ENCODE measurements at regions not wholly inside any gene's neighbourhood (a gene's known extent, or its start where the extent isn't known, plus 50 kb on each side); places are given as distances from the start of the nearest gene placed in this dataset.
"Not testable (repeated sequence)": the region's sequence is repeated elsewhere in the genome, so short reads cannot be mapped to it uniquely, and the experiment has no call there.

DNA sequence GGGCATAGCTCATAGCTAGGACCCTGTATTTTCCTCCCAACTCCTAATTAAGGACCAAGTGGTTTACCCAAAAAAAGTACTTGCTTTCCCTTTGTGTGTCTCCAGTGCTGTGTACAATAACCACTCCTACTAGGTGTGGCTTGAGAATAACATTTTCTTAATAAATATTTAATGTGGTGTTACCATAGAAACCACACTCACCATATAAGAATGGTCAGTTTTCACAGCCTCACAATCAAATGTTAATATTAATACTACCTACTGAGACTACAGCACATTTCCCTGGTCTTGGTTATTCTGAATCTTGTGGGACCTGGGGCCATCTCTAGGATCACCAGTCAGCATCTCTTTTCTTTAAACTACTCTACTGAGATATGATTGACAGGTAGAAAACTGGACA lies 83.5 kb upstream of the BCAR3 start:
- TF ChIP-seq, protein P1, sequence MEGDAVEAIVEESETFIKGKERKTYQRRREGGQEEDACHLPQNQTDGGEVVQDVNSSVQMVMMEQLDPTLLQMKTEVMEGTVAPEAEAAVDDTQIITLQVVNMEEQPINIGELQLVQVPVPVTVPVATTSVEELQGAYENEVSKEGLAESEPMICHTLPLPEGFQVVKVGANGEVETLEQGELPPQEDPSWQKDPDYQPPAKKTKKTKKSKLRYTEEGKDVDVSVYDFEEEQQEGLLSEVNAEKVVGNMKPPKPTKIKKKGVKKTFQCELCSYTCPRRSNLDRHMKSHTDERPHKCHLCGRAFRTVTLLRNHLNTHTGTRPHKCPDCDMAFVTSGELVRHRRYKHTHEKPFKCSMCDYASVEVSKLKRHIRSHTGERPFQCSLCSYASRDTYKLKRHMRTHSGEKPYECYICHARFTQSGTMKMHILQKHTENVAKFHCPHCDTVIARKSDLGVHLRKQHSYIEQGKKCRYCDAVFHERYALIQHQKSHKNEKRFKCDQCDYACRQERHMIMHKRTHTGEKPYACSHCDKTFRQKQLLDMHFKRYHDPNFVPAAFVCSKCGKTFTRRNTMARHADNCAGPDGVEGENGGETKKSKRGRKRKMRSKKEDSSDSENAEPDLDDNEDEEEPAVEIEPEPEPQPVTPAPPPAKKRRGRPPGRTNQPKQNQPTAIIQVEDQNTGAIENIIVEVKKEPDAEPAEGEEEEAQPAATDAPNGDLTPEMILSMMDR (IDR thresholded peaks at IDR 0.05; ENCODE audit: borderline replicate concordance, insufficient read depth, low read depth, low read length), result no peak
- no peak overlapping the region for H3K4me3 ChIP-seq (ENCODE audit: low read depth, low read length)

DNA sequence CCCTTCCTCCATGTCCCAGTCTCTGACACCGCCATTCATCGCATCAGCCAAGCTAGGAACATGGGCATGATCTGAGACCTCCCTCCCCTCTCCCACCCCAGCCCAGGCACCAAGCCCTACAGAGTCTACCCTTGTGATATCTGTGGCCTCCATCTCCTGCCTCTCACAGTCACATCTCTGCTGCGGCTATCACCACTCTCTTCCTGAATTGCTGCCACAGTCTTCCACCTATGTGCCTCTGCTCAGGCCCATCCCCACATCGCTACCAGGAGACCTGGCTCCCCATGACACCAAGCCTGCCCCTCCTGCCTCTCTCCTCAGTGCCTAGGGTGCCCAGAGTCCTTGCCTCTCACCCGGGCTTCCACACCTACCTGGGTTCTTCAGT lies 82.7 kb upstream of the BCAR3 start:
- TF ChIP-seq, protein P1 (IDR thresholded peaks at IDR 0.05; ENCODE audit: borderline replicate concordance, insufficient read depth, low read depth, low read length), result no peak
- H3K4me3 ChIP-seq (ENCODE audit: low read depth, low read length), result no peak overlapping the region

DNA sequence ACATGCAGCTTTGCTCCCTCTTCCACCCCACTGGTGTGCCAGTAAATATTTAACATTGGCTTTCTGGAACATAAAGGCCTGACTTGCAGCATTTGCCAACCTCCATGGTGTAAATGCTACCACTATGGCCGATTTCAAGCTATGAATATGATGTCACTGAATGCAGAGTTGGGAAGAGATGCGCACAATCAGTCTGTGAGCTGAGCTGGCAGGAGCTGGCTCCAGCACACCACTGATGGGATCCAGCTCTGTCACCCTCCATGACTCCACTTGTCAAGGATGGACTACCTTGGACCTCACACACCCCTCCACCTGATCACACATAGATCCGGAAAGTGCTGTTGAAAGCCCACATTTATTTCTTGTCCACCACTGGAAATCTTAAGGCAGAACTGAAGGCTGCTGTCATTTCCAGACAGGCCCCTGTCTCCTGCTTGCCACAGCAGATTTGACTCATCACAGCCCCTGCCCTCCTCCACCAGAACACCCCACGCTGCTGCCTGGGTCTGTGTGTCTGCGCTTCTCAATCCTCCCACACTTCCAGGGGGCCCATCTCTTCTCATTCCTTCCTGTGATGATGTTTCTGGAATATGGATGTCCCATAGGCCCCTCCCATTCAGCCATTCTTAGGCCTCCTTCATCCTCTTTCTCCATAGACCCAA lies 82.2 kb upstream of the BCAR3 start:
- no peak overlapping the region for H3K4me3 ChIP-seq (ENCODE audit: low read depth, low read length)
- TF ChIP-seq, protein P1 (IDR thresholded peaks at IDR 0.05; ENCODE audit: borderline replicate concordance, insufficient read depth, low read depth, low read length), result no peak

DNA sequence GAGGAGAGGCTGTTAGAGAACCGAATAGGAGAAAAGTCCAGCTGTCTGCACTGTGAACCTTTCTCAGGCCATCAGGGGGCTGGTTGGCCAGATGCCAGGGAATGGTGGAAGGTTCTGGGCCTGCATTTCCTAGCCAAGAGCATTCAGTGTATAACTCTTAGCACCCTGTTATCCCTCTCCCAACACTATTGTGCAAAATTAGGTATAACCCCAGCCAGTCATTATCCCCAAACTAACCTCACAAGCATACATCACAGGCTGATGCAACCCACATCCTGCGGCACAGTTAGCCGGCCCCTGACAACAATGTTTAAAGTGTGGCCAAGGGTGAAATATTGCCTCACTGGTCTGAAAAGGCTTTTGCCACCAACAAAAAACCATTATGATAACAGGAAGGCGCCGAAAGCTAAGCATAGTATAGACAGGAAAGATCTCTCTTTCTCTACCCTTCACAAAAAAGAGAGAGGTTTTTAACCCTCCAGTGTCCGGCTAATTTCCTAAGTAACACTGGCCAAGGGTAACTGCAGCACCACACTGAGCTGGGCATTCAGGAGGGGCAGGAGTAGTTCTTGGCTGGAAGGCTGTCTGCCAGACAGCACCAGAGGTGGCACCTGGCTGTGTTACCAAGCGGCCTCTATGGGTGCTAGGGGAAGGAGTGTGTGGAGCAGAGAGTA lies 77.3 kb upstream of the BCAR3 start:
- H3K4me3 ChIP-seq (ENCODE audit: low read depth, low read length), result no peak overlapping the region
- TF ChIP-seq, protein P1 (IDR thresholded peaks at IDR 0.05; ENCODE audit: borderline replicate concordance, insufficient read depth, low read depth, low read length), result no peak

DNA sequence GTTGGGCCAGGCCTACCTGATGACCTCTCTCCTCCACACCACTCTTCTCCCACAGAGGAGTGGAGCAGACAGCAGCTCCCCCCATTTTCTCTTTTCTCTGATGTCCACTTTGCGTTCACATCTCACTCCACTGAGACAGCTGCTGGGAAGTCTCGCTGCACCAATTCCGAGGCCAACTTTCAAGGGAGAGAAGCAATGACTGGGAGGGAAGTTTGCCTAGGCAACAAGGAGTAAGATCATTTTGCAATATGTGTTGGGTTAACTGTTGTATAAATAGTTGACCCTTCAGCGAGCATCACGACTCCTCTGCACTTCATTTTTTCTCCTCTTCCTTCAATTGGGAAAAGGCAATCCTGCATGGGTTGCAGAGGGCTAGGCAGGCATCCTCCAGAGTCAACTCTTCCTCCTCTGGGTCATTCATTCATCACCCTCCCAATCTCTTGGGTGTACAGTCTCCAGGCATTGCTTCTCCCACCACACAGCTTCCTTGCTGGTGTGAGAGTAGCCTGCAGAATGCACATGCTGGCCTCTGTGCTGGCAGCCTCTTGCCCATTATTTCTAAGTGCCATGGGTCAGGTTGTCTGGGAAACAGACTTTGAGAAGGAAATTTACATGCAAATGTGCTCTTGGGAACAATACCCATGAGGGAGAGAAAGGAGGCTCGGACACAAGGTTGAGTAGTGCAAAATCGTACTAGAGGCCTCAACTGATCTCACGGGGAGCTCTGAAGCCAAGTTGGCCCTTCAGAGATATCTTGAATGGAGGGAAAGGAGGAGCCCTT lies 75.8 kb upstream of the BCAR3 start:
- TF ChIP-seq, protein P1 (IDR thresholded peaks at IDR 0.05; ENCODE audit: borderline replicate concordance, insufficient read depth, low read depth, low read length), result no peak
- H3K4me3 ChIP-seq (ENCODE audit: low read depth, low read length), result no peak overlapping the region

DNA sequence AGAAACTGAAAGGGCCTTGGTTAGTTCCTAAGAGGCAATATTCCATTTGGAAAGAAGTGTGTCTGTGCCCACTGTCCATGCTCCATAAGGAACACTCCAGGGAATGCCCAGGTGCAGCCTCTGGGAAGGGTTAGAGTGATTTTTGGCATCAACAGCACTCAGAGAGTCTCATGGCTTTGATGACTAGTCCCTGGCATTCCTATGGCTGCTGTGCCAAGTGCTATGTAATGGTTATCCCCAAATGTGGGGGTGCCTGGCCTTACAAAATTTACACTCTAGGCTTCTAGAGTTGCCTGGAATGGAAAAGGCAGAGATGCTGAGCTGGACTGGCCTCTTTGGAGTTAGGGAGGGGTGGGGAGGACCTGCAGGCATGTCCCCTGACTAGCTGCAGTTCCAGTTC lies 75.0 kb upstream of the BCAR3 start:
- no peak overlapping the region for H3K4me3 ChIP-seq (ENCODE audit: low read depth, low read length)
- TF ChIP-seq, protein P1 (IDR thresholded peaks at IDR 0.05; ENCODE audit: borderline replicate concordance, insufficient read depth, low read depth, low read length), result no peak

DNA sequence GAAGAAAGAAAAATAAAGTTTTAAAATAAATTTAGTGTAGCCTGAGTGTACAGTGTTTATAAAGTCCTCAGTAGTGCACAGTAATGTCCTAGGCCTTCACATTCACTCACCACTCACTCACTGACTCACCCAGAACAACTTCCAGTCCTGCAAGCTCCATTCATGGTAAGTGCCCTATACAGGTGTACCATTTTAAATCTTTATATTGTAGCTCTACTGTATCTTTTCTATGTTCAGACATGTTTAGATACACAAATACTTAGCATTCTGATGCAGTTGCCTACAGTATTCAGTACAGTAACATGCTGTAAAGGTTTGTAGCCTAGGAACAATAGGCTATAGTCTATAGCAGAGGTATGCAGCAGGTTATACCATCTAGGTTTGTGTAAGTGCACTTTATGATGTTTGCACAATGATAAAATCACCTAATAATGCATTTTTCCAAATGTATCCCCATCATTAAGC lies 73.6 kb upstream of the BCAR3 start:
- not testable (repeated sequence) for H3K4me3 ChIP-seq (ENCODE audit: low read depth, low read length)

All from GM12875 (cell line).